G401 (cell line): ENCODE measurements at regions not wholly inside any gene's neighbourhood (a gene's known extent, or its start where the extent isn't known, plus 50 kb on each side); places are given as distances from the start of the nearest gene placed in this dataset.

Experiments
- DNase-seq: peaks from one replicate; pipeline ENCODE4 v3.0.0-alpha.2; 2015; ENCODE audit warnings: low spot score
- in situ Hi-C: cut with HindIII; loops from 2 replicates; pipeline ENCODE4 v1.10.0; 2016; ENCODE audit warnings: low sequenced_read_pairs, mixed read lengths

DNA sequence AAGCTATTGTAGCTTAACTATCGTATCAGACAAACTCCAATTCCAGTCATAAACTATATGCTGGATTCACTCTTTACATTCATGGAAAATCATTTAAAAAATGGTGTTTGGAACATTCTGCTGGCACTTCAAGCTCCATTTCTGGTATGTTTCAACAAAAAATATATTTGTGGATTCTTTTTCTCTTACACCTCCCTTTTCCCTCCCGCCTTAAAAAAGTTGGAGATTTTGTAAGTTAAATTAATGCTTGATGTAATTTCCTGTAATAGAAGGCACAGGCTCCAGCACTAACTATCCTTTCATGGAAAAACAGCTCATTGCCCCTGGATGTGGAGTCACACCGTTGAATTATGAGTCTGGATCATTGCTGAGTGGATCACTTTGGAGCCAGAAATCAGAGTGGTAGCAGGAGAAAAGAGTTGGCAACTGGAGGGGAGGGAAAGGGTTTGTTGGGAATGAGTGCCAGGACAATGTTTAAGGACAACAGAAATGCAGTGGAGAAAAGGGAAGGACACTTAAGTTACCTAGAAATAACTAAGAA, 102.8 kb downstream of the ICOS start:
- in situ Hi-C loops: no loop called here
- no peak for DNase-seq

DNA sequence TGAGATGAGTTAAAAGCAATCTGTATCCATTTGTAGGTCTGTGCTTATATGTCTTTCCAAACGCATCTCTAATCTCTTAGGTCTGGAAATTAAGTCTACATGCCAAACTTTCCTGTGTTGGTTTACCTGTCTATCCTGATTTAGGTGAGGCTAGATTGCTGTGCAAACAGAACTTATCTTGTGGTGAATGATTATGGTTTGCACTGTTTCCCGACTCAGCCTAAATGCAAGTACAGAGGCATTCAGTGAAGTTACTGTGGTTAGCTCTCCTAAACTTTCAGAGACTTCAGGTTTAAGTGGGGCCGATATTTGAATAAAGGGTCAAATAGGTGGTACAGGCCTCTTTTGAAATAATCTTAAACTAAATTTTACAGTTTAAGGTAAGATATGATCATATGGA, 103.5 kb downstream of the ICOS start:
- in situ Hi-C loops: no loop called here
- no peak for DNase-seq

DNA sequence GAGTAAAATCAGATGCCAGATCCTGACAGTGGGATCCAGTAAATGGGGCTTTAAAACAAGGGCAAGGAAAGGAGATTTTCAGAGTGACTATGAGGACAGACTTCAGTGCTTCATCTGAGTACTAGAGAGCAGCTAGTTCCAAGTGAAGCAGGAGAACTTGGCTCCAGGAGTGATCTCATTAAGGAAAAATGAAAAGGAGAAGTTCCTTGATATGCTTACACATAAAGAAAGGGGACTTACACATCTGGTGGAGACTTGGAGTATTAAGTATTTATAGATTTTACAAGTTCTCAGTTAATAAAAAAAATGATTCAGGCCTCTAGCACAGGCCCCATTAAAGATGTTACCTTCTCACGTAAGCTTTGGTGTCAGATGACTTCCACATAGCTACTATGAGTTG, 105.8 kb downstream of the ICOS start:
- in situ Hi-C loops: no loop called here
- no peak for DNase-seq

DNA sequence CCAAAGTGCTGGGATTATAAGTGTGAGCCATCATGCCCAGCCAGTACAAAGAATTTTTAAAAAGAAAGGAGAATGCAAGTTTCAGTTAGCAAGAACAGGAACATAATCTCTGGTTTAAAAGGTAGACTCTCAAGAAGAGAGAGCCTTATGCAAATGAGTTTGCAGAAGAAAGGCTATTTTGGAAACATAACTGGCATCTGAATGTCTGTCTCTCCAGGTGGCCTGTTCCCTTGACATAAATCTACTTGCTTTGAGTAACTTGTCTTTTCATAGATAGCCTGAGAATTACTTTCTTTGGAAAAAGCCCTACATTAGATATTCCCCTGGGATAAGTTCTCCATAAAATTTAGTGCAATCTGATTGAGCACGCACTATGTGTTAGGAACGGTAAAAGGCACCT, 109.6 kb downstream of the ICOS start:
- no peak for DNase-seq
- in situ Hi-C loops: no loop called here

DNA sequence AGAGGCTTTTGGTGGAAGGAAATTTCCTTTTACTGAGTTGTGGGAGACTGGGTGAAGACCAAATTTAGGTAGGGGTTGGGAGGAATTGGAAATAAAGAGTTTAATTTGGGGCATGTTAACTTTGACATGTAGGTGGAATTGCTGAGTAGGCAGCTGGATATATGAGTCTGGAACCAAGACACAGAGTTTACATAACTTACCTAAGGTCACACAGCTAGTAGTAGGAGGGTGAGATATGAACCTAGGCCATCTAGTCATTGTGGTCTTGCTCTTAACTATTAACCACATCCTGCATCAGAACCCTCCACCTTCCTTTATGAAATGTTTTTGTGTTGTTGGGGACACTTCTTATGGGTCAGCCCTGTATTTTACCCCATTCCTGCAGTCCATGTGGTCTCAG, 113.1 kb downstream of the ICOS start:
- in situ Hi-C loops: no loop called here
- no peak for DNase-seq

DNA sequence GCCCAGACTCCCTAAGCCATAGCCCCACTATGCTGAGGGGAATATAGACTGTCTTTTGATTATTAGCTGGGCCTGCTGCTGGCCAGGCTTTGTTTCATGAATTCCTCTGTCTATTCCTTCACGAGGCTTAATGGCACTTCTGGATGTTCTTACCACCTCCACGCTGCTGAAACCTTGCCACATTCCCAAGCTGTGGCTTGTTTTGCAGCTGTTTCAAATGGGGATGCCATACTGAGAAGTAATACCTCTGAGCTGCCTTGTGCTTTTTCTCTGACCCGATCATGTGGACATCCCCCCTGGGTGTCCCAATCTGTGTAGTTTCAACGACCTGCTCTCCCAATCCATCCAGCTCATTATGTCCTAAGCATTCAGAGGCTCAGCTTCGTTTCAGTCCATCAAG, 114.1 kb downstream of the ICOS start:
- no peak for DNase-seq
- in situ Hi-C loops: no loop called here

DNA sequence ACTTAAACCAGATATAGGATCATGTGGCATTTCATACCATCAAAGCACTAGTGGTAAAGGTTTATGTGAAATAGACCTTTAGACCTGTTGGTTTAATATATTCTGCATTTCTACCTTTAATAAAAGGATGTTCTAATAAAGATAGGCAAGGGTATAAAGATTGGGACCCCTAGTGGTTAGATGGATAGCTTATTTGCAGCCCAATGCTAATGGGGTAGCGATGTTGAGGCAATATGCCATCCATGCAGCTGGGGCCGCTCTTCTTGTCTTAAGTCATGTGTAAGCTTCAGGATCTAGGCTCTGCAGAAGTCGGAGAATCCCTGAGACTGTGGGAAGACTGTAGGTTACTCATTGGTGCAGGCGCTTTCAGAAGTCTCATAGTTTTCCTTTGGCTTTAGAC, 114.9 kb downstream of the ICOS start:
- DNase-seq: no peak
- in situ Hi-C loops: no loop called here

DNA sequence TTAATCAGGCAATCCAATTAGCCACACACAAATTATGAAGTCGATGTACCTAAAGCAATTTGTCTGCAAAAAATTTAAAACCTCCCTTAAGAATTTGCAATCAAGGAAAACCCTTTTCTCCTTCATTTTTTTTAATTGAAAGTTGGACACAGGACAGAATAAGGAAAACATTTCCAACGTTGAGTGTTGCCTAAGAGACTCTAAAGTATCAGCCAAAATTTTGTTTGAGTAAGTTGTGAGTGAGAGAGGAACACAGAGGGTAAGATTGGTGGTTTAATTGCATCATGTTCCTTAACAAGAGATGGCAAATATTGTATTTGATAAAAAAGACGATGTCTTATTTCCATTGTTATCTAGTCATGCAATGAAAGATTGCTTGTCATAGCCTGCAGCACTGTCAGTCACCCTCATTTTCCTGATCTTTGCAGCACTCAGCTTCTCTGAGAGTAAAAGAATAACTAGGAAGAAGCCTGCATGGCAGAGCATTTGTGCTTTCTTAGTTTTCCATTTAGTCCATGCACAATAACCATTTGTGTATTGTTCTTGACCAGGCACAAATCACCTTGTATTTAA, 115.5 kb downstream of the ICOS start:
- in situ Hi-C loops: no loop called here
- no peak for DNase-seq

DNA sequence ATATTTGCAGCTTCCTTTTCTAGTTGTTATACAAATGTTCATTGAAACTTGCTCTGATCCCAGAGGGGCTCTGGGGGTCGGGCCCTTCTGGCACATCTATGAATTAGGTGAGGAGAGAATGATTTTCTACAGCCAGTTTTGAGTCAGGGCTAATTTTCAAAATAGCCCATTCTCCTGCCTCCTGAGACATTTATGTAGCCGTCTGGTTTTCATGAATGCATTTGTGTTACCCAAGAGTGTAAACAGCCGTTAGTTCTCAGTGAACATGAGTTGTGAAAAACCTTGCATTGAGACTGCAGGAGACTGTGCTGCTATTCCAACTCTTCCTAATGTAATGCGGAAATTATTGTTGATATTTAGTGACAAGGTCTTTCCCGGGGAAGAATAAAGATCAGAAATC, 122.5 kb downstream of the ICOS start:
- DNase-seq: no peak
- in situ Hi-C loops: no loop called here

DNA sequence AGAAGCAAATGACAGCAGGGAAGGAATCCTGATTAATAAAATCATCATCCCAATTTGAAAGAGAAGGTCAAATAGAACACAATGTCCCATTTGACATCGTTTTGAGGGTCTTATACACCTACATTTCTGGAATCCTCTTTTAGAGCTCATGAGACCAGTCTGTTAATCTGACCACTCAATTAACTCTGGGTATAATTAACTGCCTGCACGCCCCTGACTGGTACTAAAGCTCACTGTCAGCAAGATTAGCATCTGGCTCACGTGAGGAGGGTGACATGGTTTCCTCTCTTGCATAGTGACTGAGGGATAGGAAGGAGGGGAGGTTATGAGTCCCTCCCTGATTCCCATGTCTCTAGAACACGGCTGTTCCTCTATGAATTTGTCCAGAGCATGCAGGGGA, 124.3 kb downstream of the ICOS start:
- in situ Hi-C loops: no loop called here
- DNase-seq: no peak

DNA sequence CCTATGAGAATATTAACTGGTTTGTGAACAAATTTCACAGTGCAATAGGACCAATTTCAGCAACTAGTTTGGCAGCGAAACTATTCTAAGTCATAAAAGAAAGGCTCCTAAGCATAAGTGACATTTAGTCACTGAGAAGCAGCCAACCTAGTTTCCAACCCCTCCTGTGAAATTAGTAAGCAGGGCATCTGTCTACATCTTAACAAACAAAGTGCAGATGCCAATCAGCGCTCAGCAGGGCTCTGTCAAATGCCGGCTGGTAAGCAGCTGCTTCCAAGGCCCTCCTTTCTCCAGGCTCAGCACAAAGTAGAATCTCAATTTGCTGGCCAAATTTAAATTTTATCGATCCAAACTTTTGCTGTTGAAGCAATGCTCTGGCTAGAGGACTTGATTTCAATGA, 124.7 kb downstream of the ICOS start:
- DNase-seq: no peak
- in situ Hi-C loops: no loop called here

DNA sequence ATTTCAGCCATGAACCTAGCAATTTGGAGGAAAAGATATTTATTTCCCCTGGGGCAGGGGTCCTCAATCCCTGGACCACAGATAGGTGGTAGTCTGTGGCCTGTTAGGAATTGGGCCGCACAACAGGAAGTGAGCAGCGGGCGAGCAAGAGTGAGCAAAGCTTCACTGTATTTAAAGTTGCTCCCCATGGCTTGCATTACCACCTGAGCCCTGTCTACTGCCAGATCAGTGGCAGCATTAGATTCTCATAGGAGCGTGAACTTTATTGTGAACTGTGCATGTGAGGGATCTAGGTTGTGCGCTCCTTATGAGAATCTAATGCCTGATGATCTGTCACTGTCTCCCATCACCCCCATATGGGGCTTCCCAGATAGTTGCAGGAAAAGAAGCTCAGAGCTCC, 127.6 kb downstream of the ICOS start:
- in situ Hi-C loops: no loop called here
- no peak for DNase-seq

DNA sequence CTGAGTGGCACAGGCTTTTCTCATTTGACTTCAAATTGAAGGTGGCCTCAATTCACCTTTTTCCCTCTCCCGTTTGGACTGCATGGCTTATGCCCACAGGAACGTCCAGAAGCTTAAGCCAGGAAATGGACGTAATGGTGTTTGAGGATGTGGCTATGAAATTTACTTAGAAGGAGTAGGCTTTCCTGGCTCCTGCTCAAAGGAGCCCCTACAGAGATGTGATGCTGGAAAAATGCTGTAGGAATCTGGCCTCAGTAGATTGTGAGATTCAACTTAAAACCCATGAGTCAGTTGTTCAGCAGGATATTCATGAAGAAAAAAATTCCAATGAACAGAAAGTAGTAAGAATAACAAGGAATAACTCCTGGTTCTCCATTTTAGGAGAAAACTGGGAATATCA, 129.0 kb downstream of the ICOS start:
- in situ Hi-C loops: no loop called here
- DNase-seq: no peak

DNA sequence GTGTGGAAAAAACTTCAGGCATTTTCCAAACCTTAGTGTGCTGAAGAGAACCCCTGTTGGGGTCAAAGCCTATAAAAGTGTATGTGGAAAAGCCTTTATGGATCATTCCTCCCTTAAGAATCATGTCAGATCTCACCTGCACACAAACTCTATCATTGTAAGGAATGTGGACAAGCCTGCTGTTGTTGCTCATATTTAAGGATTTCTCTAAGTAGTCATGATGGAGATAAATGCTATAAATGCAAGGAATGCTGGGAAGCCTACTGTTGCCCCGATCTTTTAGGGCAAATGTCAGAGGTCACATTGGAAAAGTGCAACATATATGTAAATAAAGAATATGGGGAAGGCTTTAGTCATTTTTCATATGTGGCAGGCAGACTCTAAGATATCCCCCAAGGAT, 129.5 kb downstream of the ICOS start:
- in situ Hi-C loops: no loop called here
- no peak for DNase-seq

DNA sequence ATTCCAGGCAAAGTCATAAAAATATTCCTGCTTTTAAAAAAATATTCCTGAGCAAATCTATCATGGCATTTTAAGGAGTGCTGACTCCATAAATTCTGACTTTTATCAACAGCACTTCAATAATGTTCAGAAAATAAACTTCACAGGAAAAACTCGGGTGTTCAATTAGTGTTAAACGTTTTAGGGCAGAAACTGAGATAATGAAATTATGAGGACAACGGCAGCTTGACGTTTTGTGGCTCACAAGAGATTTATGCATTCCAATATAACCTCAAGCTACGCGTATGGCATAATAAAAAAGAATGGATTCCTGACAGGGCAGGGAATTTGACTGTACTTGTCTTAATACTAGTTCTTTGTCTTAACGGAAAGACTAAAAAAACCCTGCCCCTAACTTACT, 133.2 kb downstream of the ICOS start:
- DNase-seq: no peak

DNA sequence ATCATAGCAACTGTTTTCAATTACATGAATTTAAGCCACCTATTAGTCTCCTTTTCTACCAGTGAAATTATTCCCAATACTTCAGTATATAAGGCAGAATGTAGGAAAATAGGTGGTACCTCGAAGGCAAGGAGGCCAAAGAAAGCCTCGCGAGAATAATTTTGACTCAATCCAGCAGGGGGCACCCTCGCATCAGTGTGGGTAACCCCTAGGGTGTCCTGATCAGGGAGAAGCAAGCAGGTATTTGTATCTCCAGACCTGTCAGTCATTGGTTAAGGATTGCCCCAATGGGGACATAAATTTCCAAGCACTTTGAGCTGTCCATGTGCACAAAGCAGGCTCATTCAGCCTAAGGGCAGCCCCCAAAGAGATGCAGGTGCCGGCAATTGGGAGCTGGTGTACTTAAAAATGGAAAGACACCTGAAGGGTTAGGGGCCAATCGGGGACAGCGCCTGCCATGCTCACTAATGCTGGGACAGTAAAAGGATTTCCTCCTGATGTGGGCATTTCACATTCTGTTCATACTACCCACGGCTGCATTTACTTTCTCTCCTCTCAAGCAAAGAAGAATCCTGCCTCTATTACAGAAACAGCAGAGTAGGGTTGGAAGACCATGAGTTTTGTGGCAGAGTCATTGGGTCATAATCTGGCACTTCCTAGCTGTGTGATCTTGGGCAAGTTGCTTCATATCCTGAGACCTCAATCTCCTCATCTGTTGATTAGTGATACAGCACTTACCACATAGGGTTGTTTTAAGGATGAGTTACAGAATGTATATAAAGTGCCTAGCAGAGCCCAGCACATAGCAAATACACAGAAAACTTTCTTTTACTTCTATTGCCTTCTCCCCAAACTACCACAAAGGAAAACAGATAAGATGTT, 136.1 kb downstream of the ICOS start:
- no peak for DNase-seq
- in situ Hi-C loops: no loop called here

More for the DNA sequence above, 133.2 kb downstream of the ICOS start:
- in situ Hi-C loops: no loop called here

DNA sequence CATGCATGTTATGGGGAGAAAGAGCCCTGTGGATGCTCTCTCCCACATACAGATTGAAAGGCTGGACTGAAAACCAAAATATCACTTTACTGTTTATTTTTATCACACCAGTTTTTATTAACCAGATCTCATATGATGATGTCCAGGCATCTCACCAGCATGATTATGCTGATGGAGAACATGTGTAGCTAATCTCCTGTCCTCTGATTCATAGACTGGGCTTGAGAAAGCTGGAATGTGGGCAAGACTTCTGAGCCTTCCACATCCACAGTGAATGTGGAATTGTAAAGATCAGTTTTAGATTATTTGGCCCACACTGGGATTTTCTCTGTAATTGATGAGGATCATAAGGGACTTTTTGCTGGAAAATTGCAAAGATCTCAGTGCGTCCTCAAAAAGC, 137.9 kb downstream of the ICOS start:
- in situ Hi-C loops: no loop called here
- no peak for DNase-seq

DNA sequence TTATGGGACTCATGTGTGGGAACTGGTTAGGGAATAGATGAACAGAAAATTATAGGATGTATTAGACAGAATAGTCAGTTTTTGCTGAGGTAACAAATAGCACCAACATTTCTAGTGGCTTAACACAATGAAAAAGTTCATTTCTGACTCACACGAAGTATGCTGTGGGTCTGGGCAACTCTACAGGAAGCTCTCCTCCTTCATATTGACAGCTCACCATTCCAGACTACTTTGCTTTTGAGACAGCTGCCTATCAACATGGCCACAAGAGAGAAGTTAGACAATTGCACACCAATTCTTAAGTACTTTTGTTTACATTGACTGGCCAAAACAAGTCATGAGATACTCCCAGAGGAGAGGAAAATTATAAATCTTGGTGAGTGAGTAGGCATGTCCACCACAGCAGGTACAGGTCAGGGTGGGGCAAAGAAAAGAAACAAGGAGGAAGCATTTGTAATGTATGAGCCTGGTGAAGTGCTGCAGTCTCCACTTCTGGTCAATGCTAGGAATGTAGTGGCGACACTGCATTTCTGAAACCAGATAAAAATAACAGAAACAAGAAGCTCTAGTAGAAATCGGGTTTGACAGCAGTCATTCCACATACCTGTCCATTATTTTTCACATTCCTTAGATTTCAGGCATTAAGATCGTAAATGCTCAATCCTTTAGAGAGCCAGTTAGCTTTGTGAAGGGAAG, 141.6 kb downstream of the ICOS start:
- DNase-seq: no peak
- in situ Hi-C loops: no loop called here

DNA sequence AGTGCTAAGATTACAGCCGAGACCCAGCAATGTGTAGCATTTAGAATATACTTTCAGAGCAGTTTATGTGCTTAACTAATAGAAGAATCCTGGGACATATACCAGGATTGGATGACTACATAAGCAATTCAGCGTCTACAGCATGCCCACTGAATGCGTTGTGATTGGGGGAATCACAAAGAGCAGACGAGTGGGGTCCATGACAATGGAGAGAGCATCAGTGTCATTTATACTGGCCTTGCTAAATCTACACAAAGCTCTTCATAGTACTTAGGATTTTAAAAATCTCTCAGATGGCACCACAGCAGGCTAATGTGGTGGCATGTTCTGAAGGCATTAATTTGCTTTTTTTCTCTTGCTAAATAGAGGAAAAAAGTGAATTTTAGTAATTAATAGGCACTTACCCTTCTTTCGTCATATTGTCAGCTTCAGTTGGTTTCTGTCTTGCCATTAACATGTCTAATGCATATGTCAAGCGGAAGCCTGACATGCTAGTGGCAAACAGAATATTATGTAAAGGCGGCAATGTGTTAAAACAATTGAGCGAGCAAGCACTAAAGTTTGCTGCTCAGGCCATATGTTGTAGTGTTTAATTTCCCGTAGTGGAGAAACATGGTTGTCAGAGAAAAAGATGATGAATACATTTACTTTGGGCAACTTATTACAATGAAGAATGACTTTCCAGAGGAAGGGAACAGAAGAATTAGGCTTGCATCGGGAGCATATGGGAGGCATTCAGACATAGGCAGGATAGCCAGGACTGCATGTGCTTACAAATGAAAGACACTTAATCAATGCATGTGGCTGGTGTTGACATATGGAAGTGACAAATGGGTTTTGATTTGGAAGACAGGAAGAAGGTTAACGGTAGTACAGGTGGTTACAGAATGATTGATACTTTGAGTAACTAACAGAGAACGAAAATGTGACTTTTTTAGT, 145.2 kb downstream of the ICOS start:
- DNase-seq: no peak
- in situ Hi-C loops: no loop called here
